ENCODE measurements at regions not wholly inside any gene's neighbourhood (a gene's known extent, or its start where the extent isn't known, plus 50 kb on each side); places are given as distances from the start of the nearest gene placed in this dataset.

DNA sequence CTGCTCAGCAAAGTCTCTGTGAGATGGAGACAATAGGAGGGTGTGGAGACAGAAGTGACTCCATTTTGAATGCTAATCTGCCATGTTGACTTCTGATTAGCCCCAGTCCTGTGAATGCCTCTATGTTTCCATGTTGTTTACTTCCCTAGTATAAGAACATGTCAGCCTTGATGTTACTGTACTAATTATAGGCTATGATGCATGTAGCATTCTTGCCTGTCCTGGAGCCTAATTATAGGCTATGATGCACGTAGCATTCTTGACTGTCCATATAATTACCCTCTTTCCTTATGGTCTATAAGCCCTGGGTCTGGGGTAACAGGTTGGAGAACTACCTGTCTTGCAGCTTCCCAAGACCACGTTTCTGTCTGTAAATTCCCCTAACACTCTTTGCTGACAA is 353.3 kb upstream of the CLINT1 start:
- no peak for DNase-seq (ENCODE audit: low read depth)
- TF ChIP-seq, protein P1, sequence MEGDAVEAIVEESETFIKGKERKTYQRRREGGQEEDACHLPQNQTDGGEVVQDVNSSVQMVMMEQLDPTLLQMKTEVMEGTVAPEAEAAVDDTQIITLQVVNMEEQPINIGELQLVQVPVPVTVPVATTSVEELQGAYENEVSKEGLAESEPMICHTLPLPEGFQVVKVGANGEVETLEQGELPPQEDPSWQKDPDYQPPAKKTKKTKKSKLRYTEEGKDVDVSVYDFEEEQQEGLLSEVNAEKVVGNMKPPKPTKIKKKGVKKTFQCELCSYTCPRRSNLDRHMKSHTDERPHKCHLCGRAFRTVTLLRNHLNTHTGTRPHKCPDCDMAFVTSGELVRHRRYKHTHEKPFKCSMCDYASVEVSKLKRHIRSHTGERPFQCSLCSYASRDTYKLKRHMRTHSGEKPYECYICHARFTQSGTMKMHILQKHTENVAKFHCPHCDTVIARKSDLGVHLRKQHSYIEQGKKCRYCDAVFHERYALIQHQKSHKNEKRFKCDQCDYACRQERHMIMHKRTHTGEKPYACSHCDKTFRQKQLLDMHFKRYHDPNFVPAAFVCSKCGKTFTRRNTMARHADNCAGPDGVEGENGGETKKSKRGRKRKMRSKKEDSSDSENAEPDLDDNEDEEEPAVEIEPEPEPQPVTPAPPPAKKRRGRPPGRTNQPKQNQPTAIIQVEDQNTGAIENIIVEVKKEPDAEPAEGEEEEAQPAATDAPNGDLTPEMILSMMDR (conservative IDR thresholded peaks at IDR 0.05; ENCODE audit: low read depth, low read length), result no peak
- no peak overlapping the region for H3K4me3 ChIP-seq (ENCODE audit: low read length)

DNA sequence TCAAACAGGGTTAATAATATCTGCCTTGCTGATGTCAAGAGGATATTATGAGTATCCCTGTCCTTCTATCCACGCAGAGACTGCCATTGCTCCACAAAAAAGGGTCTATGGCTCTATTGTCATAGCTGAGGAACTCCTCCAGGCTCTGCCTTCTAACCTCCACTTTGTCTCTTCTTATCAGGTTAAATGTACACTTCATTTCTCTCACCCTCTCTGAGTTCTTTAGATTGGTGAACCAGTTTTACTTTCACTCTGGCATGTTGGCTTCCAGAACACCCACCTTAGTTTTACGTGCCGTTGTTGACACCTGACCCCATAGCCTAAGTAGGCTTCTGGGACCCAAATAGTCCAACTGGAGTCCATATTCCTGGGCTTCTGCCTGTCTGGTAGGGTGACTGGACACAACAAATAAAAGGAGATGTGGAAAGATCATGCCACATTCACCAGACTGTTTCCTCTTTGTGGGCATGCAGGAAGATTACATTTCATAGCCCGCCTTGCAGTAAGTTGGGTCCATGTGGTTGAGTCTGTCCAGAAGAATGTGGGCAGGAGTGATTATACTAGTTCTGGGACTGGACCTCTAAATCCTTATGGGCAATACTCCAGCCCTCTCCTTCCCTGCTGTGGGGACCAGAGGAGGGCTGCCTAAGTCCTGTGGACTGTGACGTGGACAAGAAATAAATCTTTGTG is 350.4 kb upstream of the CLINT1 start:
- DNase-seq (ENCODE audit: low read depth), result no peak
- TF ChIP-seq, protein P1 (conservative IDR thresholded peaks at IDR 0.05; ENCODE audit: low read depth, low read length), result no peak
- H3K4me3 ChIP-seq (ENCODE audit: low read length), result no peak overlapping the region

DNA sequence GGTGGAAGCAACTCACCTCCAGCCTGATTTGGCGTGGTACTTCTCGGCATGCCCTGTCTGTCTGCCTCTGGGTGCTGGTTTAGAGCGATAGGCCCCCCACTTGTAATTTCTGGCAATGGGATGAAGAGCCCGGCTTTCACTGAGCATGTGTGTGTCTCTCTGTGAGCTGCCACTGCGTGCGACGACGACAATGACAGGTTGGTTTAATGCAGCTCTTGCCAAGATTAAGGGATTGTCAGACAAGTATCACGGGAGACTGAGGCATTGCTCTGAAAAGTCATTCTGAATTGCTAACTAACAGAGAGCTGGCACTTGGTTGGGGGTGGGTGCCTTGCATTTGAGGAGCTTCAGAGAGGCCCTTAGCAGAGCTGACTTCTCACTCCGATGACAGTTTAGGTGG is 348.8 kb upstream of the CLINT1 start:
- H3K4me3 ChIP-seq (ENCODE audit: low read length), result no peak overlapping the region
- no peak for DNase-seq (ENCODE audit: low read depth)
- TF ChIP-seq, protein P1 (conservative IDR thresholded peaks at IDR 0.05; ENCODE audit: low read depth, low read length), result no peak

DNA sequence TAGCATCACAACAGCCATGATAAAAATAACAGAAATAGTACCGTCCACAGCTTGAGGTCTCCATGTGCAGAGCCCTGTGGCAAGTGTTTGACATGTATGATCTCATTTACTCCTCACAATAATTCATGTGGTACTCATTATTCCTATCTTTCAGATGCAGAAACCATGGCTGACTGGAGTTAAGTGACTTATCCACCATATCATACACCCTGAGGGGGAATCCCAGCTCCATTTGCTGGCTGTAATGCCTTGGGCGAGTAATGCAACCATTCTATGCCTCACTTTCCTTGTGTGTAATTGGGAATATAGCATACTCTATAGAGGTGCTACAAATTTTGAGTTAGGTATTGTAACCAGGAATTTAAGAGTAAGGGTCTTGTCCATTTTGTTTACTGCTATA is 347.0 kb upstream of the CLINT1 start:
- TF ChIP-seq, protein P1 (conservative IDR thresholded peaks at IDR 0.05; ENCODE audit: low read depth, low read length), result no peak
- DNase-seq (ENCODE audit: low read depth), result no peak
- no peak overlapping the region for H3K4me3 ChIP-seq (ENCODE audit: low read length)

DNA sequence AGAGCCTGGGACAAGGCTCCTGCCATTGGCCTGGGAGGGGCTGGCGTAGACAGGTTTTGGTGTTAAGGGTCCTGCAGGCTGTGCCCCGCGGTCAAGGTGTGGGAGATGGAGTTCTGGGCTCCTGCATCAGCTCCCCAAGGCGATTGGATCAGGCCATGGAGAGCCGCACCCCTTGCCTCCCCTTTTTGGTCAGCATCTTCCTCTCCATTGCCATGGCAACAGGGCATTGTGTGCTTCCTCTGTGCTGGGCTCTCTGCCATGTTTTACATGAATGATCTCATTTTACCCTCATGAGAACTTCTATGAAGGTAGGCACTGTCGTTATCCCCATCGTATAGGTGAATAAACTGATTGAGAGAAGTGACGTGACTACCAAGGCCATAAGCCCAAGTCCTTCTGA is 344.3 kb upstream of the CLINT1 start:
- no peak for DNase-seq (ENCODE audit: low read depth)
- TF ChIP-seq, protein P1 (conservative IDR thresholded peaks at IDR 0.05; ENCODE audit: low read depth, low read length), result no peak
- H3K4me3 ChIP-seq (ENCODE audit: low read length), result no peak overlapping the region

DNA sequence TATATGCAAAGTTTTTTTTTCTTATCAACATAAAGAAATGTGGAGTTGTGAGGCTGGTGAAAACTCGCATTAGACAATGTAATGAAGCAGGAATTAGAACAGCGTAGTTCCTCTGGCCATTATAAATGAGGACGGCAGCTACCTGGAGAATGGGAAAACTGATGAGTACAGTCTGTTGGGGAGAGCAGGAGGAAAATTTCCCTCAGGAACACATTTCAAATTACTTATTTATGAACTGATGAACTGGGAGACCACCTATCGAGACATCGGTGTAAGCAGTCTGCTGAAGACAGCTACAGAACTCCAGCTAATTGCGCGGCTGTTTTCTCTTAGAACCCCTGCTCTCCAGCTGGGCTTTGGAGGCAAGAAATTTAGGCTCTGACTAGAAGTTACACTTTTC is 343.9 kb upstream of the CLINT1 start:
- H3K4me3 ChIP-seq (ENCODE audit: low read length), result no peak overlapping the region
- TF ChIP-seq, protein P1 (conservative IDR thresholded peaks at IDR 0.05; ENCODE audit: low read depth, low read length), result no peak
- DNase-seq (ENCODE audit: low read depth), result no peak

DNA sequence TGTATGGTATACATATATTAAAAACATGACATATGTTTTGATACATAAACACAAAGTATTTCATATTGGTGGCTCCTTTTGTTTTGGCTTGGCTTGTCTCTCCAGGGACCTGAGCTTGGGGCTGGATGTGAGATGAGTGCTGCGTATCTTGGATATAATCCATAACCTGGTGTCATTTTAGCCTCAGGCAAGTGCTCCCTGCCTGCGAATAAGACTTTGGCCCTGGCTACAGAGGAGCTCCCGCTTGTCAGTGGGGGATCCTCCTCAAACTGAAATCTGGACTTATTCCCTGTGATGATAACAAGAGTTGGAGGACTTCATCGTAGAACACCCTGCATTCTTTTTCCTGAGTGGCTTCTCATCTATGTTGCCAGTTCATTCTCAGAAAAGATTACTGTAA is 341.7 kb upstream of the CLINT1 start:
- H3K4me3 ChIP-seq (ENCODE audit: low read length), result no peak overlapping the region
- TF ChIP-seq, protein P1 (conservative IDR thresholded peaks at IDR 0.05; ENCODE audit: low read depth, low read length), result no peak
- DNase-seq (ENCODE audit: low read depth), result no peak

Measured in retinal pigment epithelial cell (primary cell).